Ectodermal cell (in vitro differentiated cells): ENCODE measurements at regions not wholly inside any gene's neighbourhood (a gene's known extent, or its start where the extent isn't known, plus 50 kb on each side); places are given as distances from the start of the nearest gene placed in this dataset.
"Not testable (repeated sequence)": the region's sequence is repeated elsewhere in the genome, so short reads cannot be mapped to it uniquely, and the experiment has no call there.

ENCODE experiments used
- H3K27ac ChIP-seq: 2 replicates; pipeline ENCODE4 v1.7.0; 2013; ENCODE audit warnings: mild to moderate bottlenecking, low read depth, low read length; ENCODE audit not compliant: insufficient read depth, poor library complexity, severe bottlenecking
- H3K27me3 ChIP-seq: 2 replicates; pipeline ENCODE4 v1.7.0; 2013; ENCODE audit warnings: mild to moderate bottlenecking, low read length; ENCODE audit not compliant: insufficient read depth, control insufficient read depth, poor library complexity, severe bottlenecking
- H3K36me3 ChIP-seq: one replicate; pipeline ENCODE4 v1.7.0; 2013; ENCODE audit warnings: low read length; ENCODE audit not compliant: control insufficient read depth, insufficient read depth
- H3K4me1 ChIP-seq: one replicate; pipeline ENCODE4 v1.7.0; 2013; ENCODE audit warnings: low read length; ENCODE audit not compliant: control insufficient read depth, insufficient read depth
- H3K4me3 ChIP-seq: 2 replicates; pipeline ENCODE4 v1.7.0; 2013; ENCODE audit warnings: low read depth, low read length, control low read depth; ENCODE audit not compliant: insufficient read depth
- H3K9me3 ChIP-seq: 2 replicates; pipeline ENCODE4 v1.7.0; 2013; ENCODE audit warnings: mild to moderate bottlenecking, low read length, moderate library complexity; ENCODE audit not compliant: control insufficient read depth
- WGBS, 2 experiments: methylation state at CpG; one replicate each; pipeline ENCODE4 v1.1.7; 2013; ENCODE audit warnings: missing lambda C conversion rate in 2 of 2; 5-methylcytosine and 5-hydroxymethylcytosine counted together

DNA sequence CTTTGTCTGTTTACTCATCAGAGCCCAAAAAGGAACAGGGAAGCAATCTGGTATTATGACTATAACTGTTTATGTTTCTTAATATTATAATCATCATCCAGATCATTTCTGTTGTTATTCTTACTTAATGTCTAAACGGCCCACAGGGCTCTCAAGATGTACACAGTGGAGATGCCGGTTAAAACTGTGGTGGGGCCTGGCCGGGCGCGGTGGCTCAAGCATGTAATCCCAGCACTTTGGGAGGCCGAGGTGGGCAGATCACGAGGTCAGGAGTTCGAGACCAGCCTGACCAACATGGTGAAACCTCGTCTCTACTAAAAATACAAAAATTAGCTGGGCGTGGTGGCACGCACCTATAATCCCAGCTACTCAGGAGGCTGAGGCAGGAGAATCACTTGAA, 381.2 kb upstream of the CAMK1G start:
- not testable (repeated sequence) for H3K27ac ChIP-seq, H3K9me3 ChIP-seq, H3K4me3 ChIP-seq, H3K36me3 ChIP-seq, H3K27me3 ChIP-seq
- H3K4me1 ChIP-seq: peaks cover 23% of the 10 kb centered on the region
- WGBS, 2 experiments: 88 to 94% methylated on average over 11 of the region's 11 CpGs

DNA sequence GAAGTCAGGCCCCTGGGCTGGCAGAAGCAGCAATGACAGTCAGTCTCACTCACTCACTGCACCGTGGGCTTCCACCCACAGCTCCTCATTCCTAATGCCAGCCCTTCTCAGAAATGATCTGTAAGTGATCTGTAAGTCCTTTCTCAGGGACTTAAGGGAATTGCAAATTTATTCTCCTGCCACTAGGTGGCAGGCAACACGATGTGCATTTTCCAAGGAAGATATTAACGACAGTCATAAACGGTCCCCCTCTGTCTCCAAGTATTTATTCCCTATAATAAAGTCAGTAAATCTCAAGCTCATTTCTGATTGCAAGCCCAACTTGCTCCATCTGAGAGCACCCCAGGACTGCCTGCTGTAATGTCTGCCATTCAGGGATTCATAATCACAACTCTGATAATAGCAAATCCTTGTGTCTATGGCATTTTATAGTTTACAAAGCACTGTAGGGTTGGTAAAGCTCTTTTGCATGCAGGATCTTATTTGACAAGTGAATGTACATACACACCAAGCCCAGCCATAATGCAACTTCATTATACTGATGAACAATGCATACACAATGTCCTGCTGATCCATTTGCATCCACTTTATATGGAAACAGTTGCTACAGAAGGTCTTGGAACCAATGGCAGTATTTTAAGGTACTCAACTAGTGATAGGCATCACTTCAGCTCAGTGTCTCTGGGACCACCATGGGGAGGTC, 380.5 kb upstream of the CAMK1G start:
- H3K4me1 ChIP-seq: peaks cover 23% of the 10 kb centered on the region
- no peaks in the 10 kb centered on the region for H3K36me3 ChIP-seq
- 13 to 16% methylated on average over 4 of the region's 4 CpGs for WGBS, 2 experiments
- no peak overlapping the region for H3K4me3 ChIP-seq
- no peaks in the 10 kb centered on the region for H3K9me3 ChIP-seq
- no peak overlapping the region for H3K27ac ChIP-seq
- H3K27me3 ChIP-seq: peaks cover 3% of the 10 kb centered on the region

DNA sequence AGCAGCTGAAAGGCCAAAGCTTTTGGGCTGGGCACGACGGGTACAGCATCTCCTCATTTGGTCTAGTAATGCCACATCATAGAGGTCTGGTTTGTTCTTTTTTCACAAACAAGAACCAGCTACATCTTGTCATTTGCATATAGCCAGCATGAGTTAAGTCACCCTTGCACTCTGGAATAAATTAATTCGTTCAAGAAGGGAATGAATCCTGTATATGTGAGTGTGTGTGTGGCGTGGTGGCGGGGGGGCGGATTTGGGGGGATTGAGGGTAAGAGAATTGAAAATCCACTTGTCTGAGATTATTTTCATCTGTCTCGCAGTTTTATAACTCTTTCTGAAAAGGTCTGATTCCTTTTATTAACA, 380.0 kb upstream of the CAMK1G start:
- WGBS, 2 experiments: 92 to 93% methylated on average over 7 of the region's 7 CpGs
- no peak overlapping the region for H3K27ac ChIP-seq
- no peaks in the 10 kb centered on the region for H3K36me3 ChIP-seq
- peaks cover 22% of the 10 kb centered on the region for H3K4me1 ChIP-seq
- no peaks in the 10 kb centered on the region for H3K9me3 ChIP-seq
- peaks cover 9% of the 10 kb centered on the region for H3K27me3 ChIP-seq
- H3K4me3 ChIP-seq: no peak overlapping the region

DNA sequence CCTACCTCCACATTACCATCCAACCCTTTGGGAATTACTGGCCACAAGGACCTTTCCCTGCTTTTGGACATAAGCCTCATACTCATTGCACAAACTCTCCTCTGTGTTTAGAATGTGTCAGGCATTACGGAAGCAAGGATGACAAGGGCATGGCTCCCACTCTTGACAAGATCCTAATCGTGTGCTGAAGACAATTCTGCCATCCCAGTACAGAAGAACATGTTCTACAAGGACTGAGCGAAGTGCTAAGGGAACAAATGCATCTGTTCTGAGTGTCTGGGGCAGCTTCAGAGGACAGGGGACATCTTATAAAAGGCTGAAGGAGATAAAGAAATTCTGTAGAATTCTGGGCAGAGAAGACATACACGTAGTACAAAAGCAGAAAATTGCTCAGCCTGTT, 378.5 kb upstream of the CAMK1G start:
- WGBS, 2 experiments: 96 to 97% methylated on average over 4 of the region's 4 CpGs

DNA sequence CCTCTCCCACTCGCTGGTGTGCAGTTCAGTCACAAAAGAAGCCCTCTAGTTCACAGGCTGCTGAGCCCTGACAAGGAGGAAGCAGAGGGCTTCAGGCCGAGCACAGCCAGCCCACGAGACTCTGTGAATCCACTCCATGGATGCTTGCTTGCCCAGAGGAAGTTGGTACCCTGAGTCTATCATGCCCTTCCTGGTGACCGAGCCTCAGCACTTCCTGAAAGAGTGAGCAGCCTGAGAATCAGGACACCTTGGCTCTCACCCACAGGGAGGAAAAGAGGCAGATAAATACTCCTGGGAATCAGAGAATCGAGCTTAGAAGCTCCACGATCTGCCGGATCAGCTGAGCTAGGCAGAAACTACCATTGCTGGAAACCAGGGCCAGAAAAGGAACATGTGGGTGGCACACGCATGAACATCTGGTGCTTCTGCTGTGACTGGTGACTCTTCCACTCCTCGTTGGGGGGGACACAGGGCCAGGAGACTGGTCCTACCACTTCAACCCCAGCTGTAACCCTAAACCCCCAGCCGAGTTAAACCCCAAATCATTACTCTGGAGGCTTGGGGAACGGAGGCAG, 376.3 kb upstream of the CAMK1G start:
- Histone ChIP-seq H3K4me1 (peaks cover 5% of the 10 kb centered on the region), H3K27me3 (peaks cover 16% of the 10 kb centered on the region), H3K36me3 (no peaks in the 10 kb centered on the region), H3K9me3 (no peaks in the 10 kb centered on the region), H3K4me3 (no peak overlapping the region), H3K27ac (no peak overlapping the region)
- 72 to 74% methylated on average over 11 of the region's 11 CpGs for WGBS, 2 experiments

More for the DNA sequence above, 378.5 kb upstream of the CAMK1G start:
- H3K27ac ChIP-seq: no peak overlapping the region
- no peaks in the 10 kb centered on the region for H3K36me3 ChIP-seq
- no peak overlapping the region for H3K4me3 ChIP-seq
- peaks cover 8% of the 10 kb centered on the region for H3K4me1 ChIP-seq
- H3K9me3 ChIP-seq: no peaks in the 10 kb centered on the region
- peaks cover 16% of the 10 kb centered on the region for H3K27me3 ChIP-seq

DNA sequence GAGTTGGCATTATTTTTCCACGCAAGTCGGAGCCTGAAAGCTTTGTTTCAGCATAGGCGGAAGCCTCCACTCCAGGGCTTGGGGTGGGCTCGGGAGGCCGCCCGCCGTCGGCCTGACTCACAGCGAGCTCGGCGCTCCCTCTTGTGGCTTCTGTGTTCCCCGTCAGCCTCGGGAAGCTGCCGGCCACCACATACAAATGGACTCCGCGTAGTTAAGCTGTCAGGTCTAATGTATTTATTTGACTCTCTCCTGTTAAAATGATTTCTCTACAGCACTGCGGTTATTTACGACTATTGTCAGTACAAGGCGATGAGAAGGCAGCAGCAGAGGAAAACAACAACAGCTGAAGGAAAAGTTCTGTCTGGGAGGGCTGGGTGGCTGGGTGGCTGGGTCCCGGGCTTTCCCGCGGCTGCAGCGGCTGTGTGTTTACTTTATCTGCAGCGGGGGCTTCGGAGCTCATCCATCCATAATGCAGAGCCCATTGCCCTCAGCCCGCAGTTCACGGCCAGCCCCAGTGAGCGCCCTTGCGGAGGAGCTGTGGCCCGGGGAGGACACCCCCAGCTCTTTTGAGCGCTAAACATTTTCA, 375.7 kb upstream of the CAMK1G start:
- Histone ChIP-seq H3K4me1 (peaks cover 5% of the 10 kb centered on the region), H3K36me3 (no peaks in the 10 kb centered on the region), H3K9me3 (no peaks in the 10 kb centered on the region), H3K27ac (no peak overlapping the region), H3K27me3 (peaks cover 16% of the 10 kb centered on the region), H3K4me3 (peak overlapping the region; percentile 31)
- 6 to 7% methylated on average over 31 of the region's 31 CpGs for WGBS, 2 experiments

DNA sequence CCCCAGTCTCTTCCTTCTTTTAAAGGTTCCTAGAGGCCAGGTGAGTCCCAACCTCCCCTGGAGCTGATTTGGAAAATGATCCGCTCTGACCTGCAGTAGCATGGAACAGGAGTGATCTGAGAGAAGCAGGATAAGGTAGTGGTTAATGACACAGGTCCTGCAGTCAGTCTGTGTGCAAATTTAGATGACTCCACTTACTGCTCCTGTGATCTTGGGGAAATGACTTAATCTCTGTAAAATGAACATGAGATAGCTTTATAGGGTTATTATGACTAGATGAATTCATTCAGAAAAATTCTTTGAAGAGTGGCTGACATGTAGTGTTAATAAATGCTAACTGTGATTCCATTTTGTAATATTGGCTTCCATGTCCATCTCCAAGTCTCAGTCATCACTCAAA, 374.9 kb upstream of the CAMK1G start:
- WGBS, 2 experiments: 92 to 93% methylated on average over 1 of the region's 1 CpG
- H3K4me1 ChIP-seq: no peaks in the 10 kb centered on the region
- no peaks in the 10 kb centered on the region for H3K9me3 ChIP-seq
- no peak overlapping the region for H3K27ac ChIP-seq
- peaks cover 16% of the 10 kb centered on the region for H3K27me3 ChIP-seq
- no peak overlapping the region for H3K4me3 ChIP-seq
- H3K36me3 ChIP-seq: no peaks in the 10 kb centered on the region

DNA sequence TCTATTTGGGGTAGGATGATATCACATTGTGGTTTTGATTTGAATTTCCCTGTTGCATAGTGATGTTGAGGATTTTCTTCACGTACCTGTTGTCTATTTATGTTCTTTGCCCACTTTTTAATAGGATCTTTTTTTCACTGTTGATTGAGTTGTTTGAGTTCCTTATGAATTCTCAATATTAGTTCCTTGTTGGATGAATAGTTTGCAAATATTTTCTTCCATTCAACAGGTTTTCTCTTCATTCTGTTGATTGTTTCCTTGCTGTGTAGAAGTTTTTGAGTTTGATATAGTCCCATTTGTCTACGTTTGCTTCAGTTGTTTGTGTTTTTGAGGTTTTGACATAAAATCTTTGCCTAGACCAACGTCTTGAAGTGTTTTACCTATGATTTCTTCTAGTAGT, 369.5 kb upstream of the CAMK1G start:
- H3K4me3 ChIP-seq: no peak overlapping the region
- peaks cover 3% of the 10 kb centered on the region for H3K27me3 ChIP-seq
- H3K27ac ChIP-seq: no peak overlapping the region
- H3K9me3 ChIP-seq: no peaks in the 10 kb centered on the region
- 87% methylated on average over 3 of the region's 3 CpGs for WGBS, 2 experiments
- H3K4me1 ChIP-seq: no peaks in the 10 kb centered on the region
- no peaks in the 10 kb centered on the region for H3K36me3 ChIP-seq

DNA sequence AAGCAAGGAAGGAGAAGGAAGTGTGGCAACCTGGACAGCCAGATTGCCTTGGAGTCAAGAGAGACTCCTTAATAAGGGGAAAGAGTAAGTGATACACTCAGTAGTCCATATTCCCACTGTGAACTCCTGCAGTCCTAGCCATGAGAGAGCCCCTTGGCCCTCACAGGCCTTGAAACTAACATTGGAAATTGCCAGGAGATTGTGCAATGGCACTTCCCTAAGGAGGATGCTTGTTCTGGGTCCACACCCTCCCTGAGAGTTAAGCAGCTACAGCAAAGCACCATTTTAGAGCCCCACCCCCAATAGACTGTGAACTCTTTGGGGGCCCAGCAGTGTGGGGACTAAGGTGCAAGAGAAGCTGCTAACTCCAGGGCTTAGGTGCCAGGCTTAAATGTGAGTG, 367.7 kb upstream of the CAMK1G start:
- Histone ChIP-seq H3K27me3 (no peaks in the 10 kb centered on the region), H3K4me1 (no peaks in the 10 kb centered on the region), H3K36me3 (no peaks in the 10 kb centered on the region), H3K9me3 (no peaks in the 10 kb centered on the region), H3K4me3 (no peak overlapping the region), H3K27ac (no peak overlapping the region)

DNA sequence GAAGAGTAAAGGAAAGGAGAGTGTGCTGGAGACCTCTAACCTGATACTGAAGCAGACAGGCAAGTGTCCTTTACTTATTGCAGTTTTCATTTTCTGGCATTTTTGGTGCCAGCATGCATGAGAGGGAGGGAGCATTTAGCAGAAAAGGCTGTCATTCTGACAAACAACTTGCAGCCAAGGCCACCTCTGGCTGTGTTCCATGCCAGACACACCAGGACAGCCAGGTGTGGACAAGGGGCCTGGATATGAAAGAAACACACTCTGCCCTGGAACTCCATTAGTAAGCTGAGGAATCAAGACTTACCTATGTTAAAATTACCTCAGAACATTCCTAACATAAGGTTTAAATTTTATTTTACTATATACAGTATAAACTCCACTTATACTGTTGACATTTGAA, 365.4 kb upstream of the CAMK1G start:
- Histone ChIP-seq H3K4me3 (no peak overlapping the region), H3K27me3 (no peaks in the 10 kb centered on the region), H3K9me3 (no peaks in the 10 kb centered on the region), H3K4me1 (no peaks in the 10 kb centered on the region), H3K36me3 (no peaks in the 10 kb centered on the region), H3K27ac (no peak overlapping the region)
